ENCODE measurements at regions not wholly inside any gene's neighbourhood (a gene's known extent, or its start where the extent isn't known, plus 50 kb on each side); places are given as distances from the start of the nearest gene placed in this dataset.

DNA sequence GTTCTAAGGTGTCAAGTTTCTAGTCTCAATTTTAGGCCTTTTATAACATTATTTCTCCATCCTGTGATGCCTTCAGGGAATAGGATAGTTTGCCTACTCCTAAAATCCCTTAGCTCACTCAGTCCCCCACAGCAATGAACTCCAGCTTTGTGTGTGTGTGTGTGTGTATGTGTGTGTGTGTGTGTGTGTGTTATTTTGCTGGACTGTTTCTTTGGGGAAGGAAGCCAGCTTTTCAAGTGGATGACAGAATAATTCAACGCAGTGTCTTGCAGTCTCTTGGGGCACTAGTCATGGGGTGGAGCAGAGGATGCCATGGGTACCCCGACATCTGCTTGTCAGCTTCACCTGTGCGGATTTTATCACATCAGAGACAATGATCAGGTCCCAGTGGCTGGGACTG is 262.8 kb upstream of the DAPK1 start:
- H3K27me3 ChIP-seq (ENCODE audit: control insufficient read depth, insufficient read depth, low read length), result no peaks in the 10 kb centered on the region
- peaks cover 19% of the 10 kb centered on the region for H3K4me1 ChIP-seq (ENCODE audit: control insufficient read depth, insufficient read depth, low read length)
- H3K4me2 ChIP-seq (ENCODE audit: low read length), result no peak overlapping the region
- no peak overlapping the region for H3K4me3 ChIP-seq (ENCODE audit: low read length)
- no peak overlapping the region for H3K9ac ChIP-seq (ENCODE audit: low read depth, low read length)
- H3K36me3 ChIP-seq (ENCODE audit: insufficient read depth, low read length), result no peaks in the 10 kb centered on the region
- no peaks in the 10 kb centered on the region for H3K9me3 ChIP-seq (replicated peaks; ENCODE audit: low read length)

DNA sequence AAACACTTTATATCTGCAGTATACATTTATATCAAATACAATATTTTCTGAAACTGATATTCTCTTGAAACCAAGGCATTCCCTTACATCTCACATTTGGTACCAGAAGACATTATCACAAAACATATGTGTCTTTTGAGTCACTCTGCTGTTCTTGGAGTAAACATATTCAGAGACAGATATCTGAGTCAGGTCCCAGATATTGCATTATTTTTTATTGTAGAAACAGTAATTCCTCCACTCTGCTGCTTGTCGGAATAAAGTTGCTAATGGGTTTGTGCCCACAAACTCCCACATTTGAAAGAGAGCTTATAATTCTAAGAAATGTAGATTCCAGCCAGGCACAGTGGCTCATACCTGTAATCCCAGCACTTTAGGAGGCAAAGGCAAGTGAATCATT is 261.1 kb upstream of the DAPK1 start:
- Histone ChIP-seq H3K36me3 (ENCODE audit: insufficient read depth, low read length) (no peaks in the 10 kb centered on the region), H3K9me3 (replicated peaks; ENCODE audit: low read length) (no peaks in the 10 kb centered on the region), H3K4me1 (ENCODE audit: control insufficient read depth, insufficient read depth, low read length) (peaks cover 19% of the 10 kb centered on the region), H3K4me3 (ENCODE audit: low read length) (no peak overlapping the region), H3K4me2 (ENCODE audit: low read length) (no peak overlapping the region), H3K27me3 (ENCODE audit: control insufficient read depth, insufficient read depth, low read length) (no peaks in the 10 kb centered on the region), H3K9ac (ENCODE audit: low read depth, low read length) (no peak overlapping the region)

DNA sequence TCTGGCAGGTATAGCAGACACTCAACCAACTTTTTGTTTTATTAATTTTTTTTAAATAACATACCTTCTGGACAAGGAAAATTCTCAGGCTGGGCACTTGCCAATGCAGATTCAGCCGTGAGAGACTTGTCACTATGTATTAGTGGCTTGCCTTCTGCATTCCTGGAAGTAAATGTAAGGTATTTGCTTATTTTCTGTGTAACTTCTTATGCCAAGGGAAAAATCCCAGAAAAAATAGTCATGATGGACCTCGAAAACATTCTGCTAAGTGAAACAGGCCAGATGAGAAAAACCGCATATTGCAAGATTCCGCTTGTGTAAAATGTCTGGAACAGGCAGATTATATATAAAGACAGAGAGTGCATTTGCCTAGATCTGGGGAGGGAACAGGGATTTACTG is 260.3 kb upstream of the DAPK1 start:
- H3K36me3 ChIP-seq (ENCODE audit: insufficient read depth, low read length), result no peaks in the 10 kb centered on the region
- no peak overlapping the region for H3K4me2 ChIP-seq (ENCODE audit: low read length)
- peaks cover 19% of the 10 kb centered on the region for H3K4me1 ChIP-seq (ENCODE audit: control insufficient read depth, insufficient read depth, low read length)
- H3K9me3 ChIP-seq (replicated peaks; ENCODE audit: low read length), result no peaks in the 10 kb centered on the region
- no peak overlapping the region for H3K9ac ChIP-seq (ENCODE audit: low read depth, low read length)
- H3K27me3 ChIP-seq (ENCODE audit: control insufficient read depth, insufficient read depth, low read length), result no peaks in the 10 kb centered on the region
- no peak overlapping the region for H3K4me3 ChIP-seq (ENCODE audit: low read length)

DNA sequence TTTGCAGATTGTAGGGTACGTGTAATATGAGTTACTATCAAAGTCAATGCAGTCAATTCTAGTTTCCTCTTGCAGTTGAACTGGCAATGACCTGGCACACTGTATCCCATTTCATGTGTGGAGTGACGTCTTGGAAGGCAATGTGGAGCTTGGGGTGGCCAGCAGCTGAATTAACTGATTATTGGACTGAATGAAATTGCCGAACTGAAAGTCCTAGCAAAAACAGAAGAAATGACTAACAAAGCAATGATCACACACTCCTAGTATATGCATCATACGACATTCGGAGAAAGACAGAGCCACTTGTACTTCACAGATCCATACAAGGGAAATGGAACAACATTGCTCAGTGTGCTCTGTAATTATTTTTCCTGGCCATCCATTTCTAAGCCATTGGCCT is 259.1 kb upstream of the DAPK1 start:
- Histone ChIP-seq H3K4me1 (ENCODE audit: control insufficient read depth, insufficient read depth, low read length) (peaks cover 19% of the 10 kb centered on the region), H3K4me3 (ENCODE audit: low read length) (peak overlapping the region; percentile 24), H3K9me3 (replicated peaks; ENCODE audit: low read length) (no peaks in the 10 kb centered on the region), H3K4me2 (ENCODE audit: low read length) (peak overlapping the region; percentile 43), H3K9ac (ENCODE audit: low read depth, low read length) (no peak overlapping the region), H3K27me3 (ENCODE audit: control insufficient read depth, insufficient read depth, low read length) (no peaks in the 10 kb centered on the region), H3K36me3 (ENCODE audit: insufficient read depth, low read length) (no peaks in the 10 kb centered on the region)

DNA sequence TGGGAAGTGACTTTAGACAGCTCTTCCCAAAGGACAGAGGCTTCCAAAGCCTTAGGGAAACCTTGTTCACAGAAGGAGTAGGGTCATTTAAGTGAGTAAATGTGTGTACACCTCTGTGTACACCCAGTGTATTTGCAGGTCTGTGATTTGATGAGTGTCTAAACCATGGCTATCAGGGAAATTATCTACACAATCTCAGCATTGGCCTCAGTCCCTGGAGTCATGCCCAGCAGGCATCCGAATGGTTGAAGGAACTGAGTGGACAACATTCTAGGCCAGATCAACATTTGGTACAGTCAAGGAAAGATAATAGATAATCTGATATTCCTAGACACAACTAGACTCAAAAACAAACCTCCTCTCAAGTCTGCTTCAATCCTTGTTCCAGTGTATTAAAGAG is 258.4 kb upstream of the DAPK1 start:
- Histone ChIP-seq H3K9ac (ENCODE audit: low read depth, low read length) (no peak overlapping the region), H3K27me3 (ENCODE audit: control insufficient read depth, insufficient read depth, low read length) (no peaks in the 10 kb centered on the region), H3K36me3 (ENCODE audit: insufficient read depth, low read length) (no peaks in the 10 kb centered on the region), H3K9me3 (replicated peaks; ENCODE audit: low read length) (no peaks in the 10 kb centered on the region), H3K4me1 (ENCODE audit: control insufficient read depth, insufficient read depth, low read length) (peaks cover 14% of the 10 kb centered on the region), H3K4me3 (ENCODE audit: low read length) (no peak overlapping the region), H3K4me2 (ENCODE audit: low read length) (no peak overlapping the region)

DNA sequence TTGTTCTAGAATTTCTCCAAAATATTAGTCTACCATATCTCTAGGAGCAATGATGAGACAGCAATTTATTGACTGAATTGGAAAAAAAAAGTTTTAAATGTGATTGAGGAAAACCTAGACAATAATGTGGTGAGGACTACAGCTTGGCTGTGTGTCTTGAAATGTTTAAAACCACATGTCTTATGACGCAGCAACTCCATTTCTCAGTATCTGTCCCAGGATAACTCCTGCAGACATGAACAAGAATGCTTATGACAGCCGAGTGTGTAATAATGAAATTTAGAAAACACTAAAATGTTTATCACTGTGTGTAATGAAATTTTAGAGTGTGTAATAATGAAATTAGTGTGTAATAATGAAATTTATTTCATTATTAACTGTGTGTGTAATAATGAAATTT is 254.1 kb upstream of the DAPK1 start:
- Histone ChIP-seq H3K4me2 (ENCODE audit: low read length) (no peak overlapping the region), H3K4me1 (ENCODE audit: control insufficient read depth, insufficient read depth, low read length) (peaks cover 7% of the 10 kb centered on the region), H3K27me3 (ENCODE audit: control insufficient read depth, insufficient read depth, low read length) (no peaks in the 10 kb centered on the region), H3K9ac (ENCODE audit: low read depth, low read length) (no peak overlapping the region), H3K4me3 (ENCODE audit: low read length) (no peak overlapping the region), H3K9me3 (replicated peaks; ENCODE audit: low read length) (no peaks in the 10 kb centered on the region), H3K36me3 (ENCODE audit: insufficient read depth, low read length) (no peaks in the 10 kb centered on the region)

DNA sequence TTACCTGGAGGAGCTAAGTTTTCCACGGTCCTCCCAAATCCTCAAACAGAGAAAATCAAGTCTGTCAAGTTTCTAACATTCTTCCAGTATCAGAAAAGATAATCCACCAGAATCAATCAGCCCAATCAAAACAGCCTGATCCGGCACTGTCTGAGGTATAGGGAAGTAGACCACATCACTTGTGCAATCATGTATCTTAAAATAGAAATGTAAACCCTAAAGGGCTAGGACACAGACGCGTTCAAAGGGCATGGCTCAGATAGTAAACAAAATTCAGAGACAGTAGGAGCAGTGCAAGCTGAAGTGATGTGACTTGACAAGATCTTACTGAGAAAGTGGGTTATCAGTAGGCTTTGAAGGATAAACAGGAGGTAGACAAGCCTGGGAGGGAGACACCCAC is 252.4 kb upstream of the DAPK1 start:
- no peaks in the 10 kb centered on the region for H3K27me3 ChIP-seq (ENCODE audit: control insufficient read depth, insufficient read depth, low read length)
- no peaks in the 10 kb centered on the region for H3K9me3 ChIP-seq (replicated peaks; ENCODE audit: low read length)
- H3K4me3 ChIP-seq (ENCODE audit: low read length), result no peak overlapping the region
- no peaks in the 10 kb centered on the region for H3K4me1 ChIP-seq (ENCODE audit: control insufficient read depth, insufficient read depth, low read length)
- no peak overlapping the region for H3K4me2 ChIP-seq (ENCODE audit: low read length)
- no peak overlapping the region for H3K9ac ChIP-seq (ENCODE audit: low read depth, low read length)
- no peaks in the 10 kb centered on the region for H3K36me3 ChIP-seq (ENCODE audit: insufficient read depth, low read length)

DNA sequence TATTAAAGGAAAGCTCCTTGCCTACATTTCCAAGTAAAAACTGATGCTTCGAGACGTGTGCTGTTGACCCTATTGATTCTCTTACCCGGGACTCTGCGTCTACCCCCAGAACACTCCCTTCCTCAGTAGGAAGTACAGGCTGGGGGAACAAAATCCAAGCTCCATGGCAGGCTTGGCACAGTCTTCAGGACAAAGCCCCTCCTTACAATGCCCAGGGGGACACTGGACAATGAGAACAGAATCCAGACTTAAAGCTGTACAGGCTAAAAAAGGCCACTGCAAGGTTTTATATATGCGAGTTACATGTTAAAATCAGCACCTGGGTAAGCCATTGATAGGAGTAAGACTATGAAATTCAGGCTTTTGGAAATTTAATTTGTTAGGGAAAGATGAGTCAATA is 250.6 kb upstream of the DAPK1 start:
- no peaks in the 10 kb centered on the region for H3K27me3 ChIP-seq (ENCODE audit: control insufficient read depth, insufficient read depth, low read length)
- peaks cover 3% of the 10 kb centered on the region for H3K4me1 ChIP-seq (ENCODE audit: control insufficient read depth, insufficient read depth, low read length)
- no peaks in the 10 kb centered on the region for H3K36me3 ChIP-seq (ENCODE audit: insufficient read depth, low read length)
- H3K4me2 ChIP-seq (ENCODE audit: low read length), result no peak overlapping the region
- no peak overlapping the region for H3K4me3 ChIP-seq (ENCODE audit: low read length)
- H3K9ac ChIP-seq (ENCODE audit: low read depth, low read length), result no peak overlapping the region
- H3K9me3 ChIP-seq (replicated peaks; ENCODE audit: low read length), result no peaks in the 10 kb centered on the region

DNA sequence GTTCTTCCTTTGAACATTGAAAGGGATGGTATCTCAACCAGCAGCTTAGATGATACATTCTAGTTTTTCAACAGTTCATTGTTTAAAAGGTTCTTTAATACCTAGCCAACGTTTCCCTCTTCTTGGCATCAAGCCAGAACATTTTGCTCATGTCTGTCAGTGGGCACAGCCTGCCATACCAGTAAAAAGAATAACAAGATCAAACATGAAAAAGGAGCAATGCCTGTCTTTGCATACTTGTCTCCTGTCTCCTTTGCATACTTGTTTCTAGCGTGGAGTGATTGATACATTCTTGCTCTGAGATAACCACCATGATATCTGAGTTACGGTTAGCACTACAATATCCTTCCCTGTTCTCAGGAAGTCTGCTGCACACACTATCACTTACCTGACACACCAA is 248.6 kb upstream of the DAPK1 start:
- no peak overlapping the region for H3K4me3 ChIP-seq (ENCODE audit: low read length)
- H3K36me3 ChIP-seq (ENCODE audit: insufficient read depth, low read length), result no peaks in the 10 kb centered on the region
- H3K27me3 ChIP-seq (ENCODE audit: control insufficient read depth, insufficient read depth, low read length), result no peaks in the 10 kb centered on the region
- no peak overlapping the region for H3K9ac ChIP-seq (ENCODE audit: low read depth, low read length)
- H3K9me3 ChIP-seq (replicated peaks; ENCODE audit: low read length), result no peaks in the 10 kb centered on the region
- H3K4me1 ChIP-seq (ENCODE audit: control insufficient read depth, insufficient read depth, low read length), result peaks cover 3% of the 10 kb centered on the region
- no peak overlapping the region for H3K4me2 ChIP-seq (ENCODE audit: low read length)

DNA sequence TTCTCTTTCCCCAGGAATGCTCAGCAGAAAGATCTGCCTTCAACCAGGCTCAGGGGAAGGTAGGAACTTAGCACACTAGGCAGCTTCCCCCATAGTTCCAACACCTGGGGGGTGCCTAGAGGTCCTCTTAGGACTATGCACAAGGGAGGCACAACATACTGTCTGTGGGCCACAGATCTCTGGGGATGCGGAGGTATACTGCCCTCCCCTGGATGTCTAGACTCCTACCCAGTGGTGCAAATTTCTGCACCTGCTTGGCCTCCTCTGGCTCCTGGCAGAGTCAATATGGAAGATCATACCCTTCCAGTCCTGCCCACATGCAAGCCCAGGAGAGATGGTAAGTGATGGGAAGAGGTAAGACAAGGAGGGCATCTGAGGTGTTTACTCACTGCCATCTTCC is 247.5 kb upstream of the DAPK1 start:
- Histone ChIP-seq H3K4me1 (ENCODE audit: control insufficient read depth, insufficient read depth, low read length) (peaks cover 4% of the 10 kb centered on the region), H3K36me3 (ENCODE audit: insufficient read depth, low read length) (no peaks in the 10 kb centered on the region), H3K9ac (ENCODE audit: low read depth, low read length) (no peak overlapping the region), H3K27me3 (ENCODE audit: control insufficient read depth, insufficient read depth, low read length) (no peaks in the 10 kb centered on the region), H3K4me3 (ENCODE audit: low read length) (no peak overlapping the region), H3K9me3 (replicated peaks; ENCODE audit: low read length) (no peaks in the 10 kb centered on the region), H3K4me2 (ENCODE audit: low read length) (no peak overlapping the region)

DNA sequence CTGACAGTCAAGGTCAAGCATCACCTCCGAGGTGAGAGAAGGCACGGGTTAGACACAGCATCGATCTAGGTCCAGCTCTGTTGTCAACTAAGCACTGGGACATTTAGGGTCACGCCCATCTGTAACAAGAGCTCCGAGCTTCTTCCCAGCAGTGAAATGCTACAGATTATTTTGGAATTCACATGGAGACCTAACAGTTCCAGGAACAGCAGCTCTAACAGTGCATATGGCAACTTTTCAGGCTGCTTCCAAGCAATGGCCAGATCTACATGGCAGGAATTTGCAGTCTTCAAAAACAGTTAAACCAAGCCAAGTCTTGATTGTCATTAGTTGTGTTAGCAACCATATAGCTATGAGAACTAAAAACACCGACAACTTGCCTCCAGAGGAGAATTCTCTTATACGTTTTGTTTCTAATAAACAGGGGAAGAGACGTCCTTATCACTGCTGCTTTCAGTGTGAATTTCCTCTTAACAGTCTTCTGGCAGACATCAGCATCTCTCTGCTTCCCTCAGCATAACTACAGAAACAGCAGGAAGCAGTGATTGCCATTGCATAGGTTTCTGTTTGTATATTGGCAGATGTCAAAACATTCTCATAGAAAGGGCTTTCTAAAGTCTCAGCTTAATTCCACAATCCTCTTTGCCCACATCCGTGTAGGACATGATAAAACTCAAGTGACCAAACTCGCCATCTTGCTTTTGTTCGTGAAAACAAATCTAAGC is 242.1 kb upstream of the DAPK1 start:
- Histone ChIP-seq H3K27me3 (ENCODE audit: control insufficient read depth, insufficient read depth, low read length) (no peaks in the 10 kb centered on the region), H3K4me2 (ENCODE audit: low read length) (no peak overlapping the region), H3K4me3 (ENCODE audit: low read length) (no peak overlapping the region), H3K4me1 (ENCODE audit: control insufficient read depth, insufficient read depth, low read length) (peaks cover 26% of the 10 kb centered on the region), H3K36me3 (ENCODE audit: insufficient read depth, low read length) (no peaks in the 10 kb centered on the region), H3K9me3 (replicated peaks; ENCODE audit: low read length) (no peaks in the 10 kb centered on the region), H3K9ac (ENCODE audit: low read depth, low read length) (no peak overlapping the region)

DNA sequence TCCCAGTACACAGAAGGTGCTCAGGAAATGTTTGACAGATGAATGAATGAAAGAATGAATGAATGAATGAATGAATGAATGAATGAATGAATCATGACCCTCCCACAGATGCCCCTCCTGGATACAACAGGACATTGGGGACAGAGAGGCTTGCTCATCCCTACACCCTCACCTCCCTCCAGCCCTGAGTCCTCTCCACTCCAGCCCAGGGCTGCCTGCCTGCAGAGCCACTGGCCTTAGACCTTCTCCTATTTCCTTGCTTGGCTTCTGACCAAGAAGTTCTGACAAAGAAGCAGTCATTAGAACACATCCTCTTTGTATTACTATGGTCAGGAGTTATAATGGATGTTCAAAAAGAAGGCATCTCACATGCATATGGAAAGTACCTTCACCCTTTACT is 240.7 kb upstream of the DAPK1 start:
- Histone ChIP-seq H3K4me3 (ENCODE audit: low read length) (no peak overlapping the region), H3K9ac (ENCODE audit: low read depth, low read length) (no peak overlapping the region), H3K4me1 (ENCODE audit: control insufficient read depth, insufficient read depth, low read length) (peaks cover 24% of the 10 kb centered on the region), H3K4me2 (ENCODE audit: low read length) (no peak overlapping the region), H3K27me3 (ENCODE audit: control insufficient read depth, insufficient read depth, low read length) (no peaks in the 10 kb centered on the region), H3K9me3 (replicated peaks; ENCODE audit: low read length) (no peaks in the 10 kb centered on the region), H3K36me3 (ENCODE audit: insufficient read depth, low read length) (no peaks in the 10 kb centered on the region)

Data from skeletal muscle satellite cell (primary cell).